Osteoblast (primary cell): ENCODE measurements at regions not wholly inside any gene's neighbourhood (a gene's known extent, or its start where the extent isn't known, plus 50 kb on each side); places are given as distances from the start of the nearest gene placed in this dataset.

ENCODE experiments used
- DNase-seq: peaks from one replicate; pipeline ENCODE4 v3.0.0; 2011; ENCODE audit warnings: low spot score, mixed read lengths; ENCODE audit not compliant: insufficient read length; ENCODE audit errors: missing footprints
- H2AFZ ChIP-seq: 2 replicates; pipeline ENCODE4 v1.6.0; 2011; ENCODE audit warnings: mild to moderate bottlenecking, low read length
- H3K27ac ChIP-seq: 2 replicates; pipeline ENCODE4 v1.5.1; 2011; ENCODE audit warnings: mild to moderate bottlenecking, low read depth, low read length, moderate library complexity
- H3K27me3 ChIP-seq: 2 replicates; pipeline ENCODE4 v1.6.0; 2012; ENCODE audit warnings: mild to moderate bottlenecking, control low read depth, inconsistent platforms, low read length, moderate library complexity; ENCODE audit not compliant: insufficient read depth
- H3K36me3 ChIP-seq: 2 replicates; pipeline ENCODE4 v1.5.1; 2011; ENCODE audit warnings: mild to moderate bottlenecking, low read length, control low read depth, moderate library complexity; ENCODE audit not compliant: insufficient read depth
- H3K4me1 ChIP-seq: 2 replicates; pipeline ENCODE4 v1.5.1; 2011; ENCODE audit warnings: mild to moderate bottlenecking, low read length, control low read depth, moderate library complexity; ENCODE audit not compliant: insufficient read depth
- H3K4me2 ChIP-seq: 2 replicates; pipeline ENCODE4 v1.6.0; 2011; ENCODE audit warnings: mild to moderate bottlenecking, low read length; ENCODE audit not compliant: insufficient read depth
- H3K4me3 ChIP-seq: fragments of 200-600 bp; sonication (generic); 3 replicates; pipeline ENCODE4 v1.5.1; 2012; ENCODE audit warnings: mild to moderate bottlenecking, low read length, inconsistent platforms; ENCODE audit not compliant: insufficient read depth
- H3K79me2 ChIP-seq: 2 replicates; pipeline ENCODE4 v1.6.0; 2012; ENCODE audit warnings: mild to moderate bottlenecking, low read length, control low read depth, inconsistent platforms; ENCODE audit not compliant: insufficient read depth
- H3K9me3 ChIP-seq: 2 replicates; pipeline ENCODE4 v1.5.1; 2011; ENCODE audit warnings: low read depth, low read length, control low read depth
- H4K20me1 ChIP-seq: 2 replicates; pipeline ENCODE4 v1.6.0; 2012; ENCODE audit warnings: mild to moderate bottlenecking, low read length, control low read depth; ENCODE audit not compliant: insufficient read depth
- TF ChIP-seq, protein P1 (sequence below): IDR thresholded peaks from 2 replicates; pipeline ENCODE4 v1.5.1; 2011; ENCODE audit warnings: mild to moderate bottlenecking, low read depth, low read length, moderate library complexity; ENCODE audit errors: extremely low read depth

DNA sequence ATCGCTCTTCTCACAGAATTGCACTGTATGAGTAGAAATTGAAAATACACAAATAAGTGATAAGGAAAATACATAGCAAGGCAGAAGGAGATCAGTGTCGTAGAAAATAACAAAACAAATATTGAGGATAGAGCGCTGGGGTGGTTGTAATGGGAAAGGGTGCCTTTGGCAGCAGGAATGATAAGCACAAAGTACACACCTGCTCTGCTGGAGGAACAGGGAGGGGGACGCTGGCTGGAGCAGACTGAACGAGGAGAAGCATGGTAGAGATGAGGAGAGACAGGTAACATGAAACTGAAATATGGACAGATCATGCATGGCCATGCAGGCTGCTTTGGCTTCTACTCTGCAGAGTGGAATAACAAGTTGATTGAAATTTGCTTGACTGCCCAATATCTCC lies 181.2 kb upstream of the FSHR start:
- no peak overlapping the region for H3K27ac ChIP-seq
- H3K4me1 ChIP-seq = no peaks in the 10 kb centered on the region
- no peaks in the 10 kb centered on the region for H4K20me1 ChIP-seq
- no peaks in the 10 kb centered on the region for H3K79me2 ChIP-seq
- H3K27me3 ChIP-seq = no peaks in the 10 kb centered on the region
- no peaks in the 10 kb centered on the region for H3K36me3 ChIP-seq
- H3K4me3 ChIP-seq = no peak overlapping the region
- DNase-seq = no peak
- TF ChIP-seq, protein P1, sequence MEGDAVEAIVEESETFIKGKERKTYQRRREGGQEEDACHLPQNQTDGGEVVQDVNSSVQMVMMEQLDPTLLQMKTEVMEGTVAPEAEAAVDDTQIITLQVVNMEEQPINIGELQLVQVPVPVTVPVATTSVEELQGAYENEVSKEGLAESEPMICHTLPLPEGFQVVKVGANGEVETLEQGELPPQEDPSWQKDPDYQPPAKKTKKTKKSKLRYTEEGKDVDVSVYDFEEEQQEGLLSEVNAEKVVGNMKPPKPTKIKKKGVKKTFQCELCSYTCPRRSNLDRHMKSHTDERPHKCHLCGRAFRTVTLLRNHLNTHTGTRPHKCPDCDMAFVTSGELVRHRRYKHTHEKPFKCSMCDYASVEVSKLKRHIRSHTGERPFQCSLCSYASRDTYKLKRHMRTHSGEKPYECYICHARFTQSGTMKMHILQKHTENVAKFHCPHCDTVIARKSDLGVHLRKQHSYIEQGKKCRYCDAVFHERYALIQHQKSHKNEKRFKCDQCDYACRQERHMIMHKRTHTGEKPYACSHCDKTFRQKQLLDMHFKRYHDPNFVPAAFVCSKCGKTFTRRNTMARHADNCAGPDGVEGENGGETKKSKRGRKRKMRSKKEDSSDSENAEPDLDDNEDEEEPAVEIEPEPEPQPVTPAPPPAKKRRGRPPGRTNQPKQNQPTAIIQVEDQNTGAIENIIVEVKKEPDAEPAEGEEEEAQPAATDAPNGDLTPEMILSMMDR = no peak
- H2AFZ ChIP-seq = no peak overlapping the region
- H3K9me3 ChIP-seq = no peaks in the 10 kb centered on the region
- no peak overlapping the region for H3K4me2 ChIP-seq

DNA sequence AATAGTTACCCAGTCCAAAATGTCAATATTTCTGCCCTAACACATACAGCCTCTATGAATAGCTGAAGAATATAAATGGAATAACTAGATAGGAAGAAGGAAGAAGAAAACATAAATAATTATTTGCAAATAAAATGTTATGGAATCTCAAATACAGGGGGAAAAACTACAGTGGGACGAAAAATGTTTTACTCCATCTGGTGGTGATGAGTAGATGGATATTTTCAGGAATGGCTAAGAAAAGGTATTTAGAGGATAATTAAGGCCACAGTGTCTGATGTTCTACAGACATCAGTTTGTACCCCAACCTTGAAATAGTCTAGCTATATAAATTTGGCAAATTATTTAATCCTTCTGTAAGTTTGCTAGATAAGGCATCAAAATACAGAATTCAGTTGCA lies 178.1 kb upstream of the FSHR start:
- no peak overlapping the region for H3K4me3 ChIP-seq
- H3K4me2 ChIP-seq = no peak overlapping the region
- DNase-seq = no peak
- TF ChIP-seq, protein P1 = no peak
- no peaks in the 10 kb centered on the region for H3K4me1 ChIP-seq
- no peak overlapping the region for H2AFZ ChIP-seq
- H3K36me3 ChIP-seq = no peaks in the 10 kb centered on the region
- H3K27me3 ChIP-seq = no peaks in the 10 kb centered on the region
- H4K20me1 ChIP-seq = no peaks in the 10 kb centered on the region
- H3K79me2 ChIP-seq = no peaks in the 10 kb centered on the region
- H3K27ac ChIP-seq = no peak overlapping the region
- H3K9me3 ChIP-seq = no peaks in the 10 kb centered on the region

DNA sequence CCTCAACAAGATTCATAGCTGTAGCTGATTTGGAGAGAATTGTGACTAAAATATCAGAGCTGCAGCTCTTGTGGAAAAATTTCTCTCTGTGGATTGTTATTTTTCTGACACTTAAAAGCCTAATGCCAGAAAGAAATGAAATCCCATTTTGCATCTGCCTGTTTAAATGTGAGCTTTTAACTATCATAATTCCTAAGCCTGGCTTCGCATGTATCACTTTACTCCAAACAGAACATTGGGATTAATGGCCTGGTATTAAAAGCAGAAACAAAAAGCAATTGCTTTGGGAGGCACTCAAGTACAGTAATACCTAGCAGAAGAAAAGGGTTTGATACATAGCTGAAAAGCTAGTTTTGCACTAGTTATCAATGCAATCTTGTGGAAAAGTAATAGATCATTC lies 164.2 kb upstream of the FSHR start:
- Histone ChIP-seq H3K4me2 (no peak overlapping the region), H4K20me1 (no peaks in the 10 kb centered on the region), H2AFZ (no peak overlapping the region), H3K27ac (no peak overlapping the region), H3K4me1 (no peaks in the 10 kb centered on the region), H3K4me3 (no peak overlapping the region), H3K36me3 (no peaks in the 10 kb centered on the region), H3K79me2 (no peaks in the 10 kb centered on the region), H3K27me3 (no peaks in the 10 kb centered on the region), H3K9me3 (peaks cover 2% of the 10 kb centered on the region)
- TF ChIP-seq, protein P1 = no peak
- no peak for DNase-seq

DNA sequence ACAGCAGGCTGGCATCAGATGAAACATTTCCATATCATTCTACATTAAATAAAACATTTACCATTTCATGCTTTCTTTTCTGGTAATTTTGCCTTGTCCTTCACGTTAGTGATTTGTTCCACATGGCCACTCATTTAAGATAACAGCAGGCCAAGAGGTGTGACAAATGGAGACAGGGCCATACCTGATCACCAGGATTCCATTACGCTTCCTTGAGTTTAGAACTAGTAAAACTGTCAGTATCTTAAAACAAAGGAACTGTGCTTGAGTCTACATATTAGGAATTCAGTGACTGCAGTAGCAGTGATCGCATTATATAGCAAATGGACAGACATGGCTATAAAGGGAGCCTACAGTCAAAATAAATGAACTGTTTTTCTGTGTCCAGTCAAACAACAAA lies 155.1 kb upstream of the FSHR start:
- H3K79me2 ChIP-seq = no peaks in the 10 kb centered on the region
- H3K4me3 ChIP-seq = no peak overlapping the region
- H3K9me3 ChIP-seq = no peaks in the 10 kb centered on the region
- H3K27me3 ChIP-seq = no peaks in the 10 kb centered on the region
- no peak overlapping the region for H3K4me2 ChIP-seq
- no peak for DNase-seq
- no peaks in the 10 kb centered on the region for H3K4me1 ChIP-seq
- H3K36me3 ChIP-seq = no peaks in the 10 kb centered on the region
- TF ChIP-seq, protein P1 = no peak
- H4K20me1 ChIP-seq = no peaks in the 10 kb centered on the region
- H3K27ac ChIP-seq = no peak overlapping the region
- H2AFZ ChIP-seq = no peak overlapping the region
